ENCODE measurements at regions not wholly inside any gene's neighbourhood (a gene's known extent, or its start where the extent isn't known, plus 50 kb on each side); places are given as distances from the start of the nearest gene placed in this dataset.

DNA sequence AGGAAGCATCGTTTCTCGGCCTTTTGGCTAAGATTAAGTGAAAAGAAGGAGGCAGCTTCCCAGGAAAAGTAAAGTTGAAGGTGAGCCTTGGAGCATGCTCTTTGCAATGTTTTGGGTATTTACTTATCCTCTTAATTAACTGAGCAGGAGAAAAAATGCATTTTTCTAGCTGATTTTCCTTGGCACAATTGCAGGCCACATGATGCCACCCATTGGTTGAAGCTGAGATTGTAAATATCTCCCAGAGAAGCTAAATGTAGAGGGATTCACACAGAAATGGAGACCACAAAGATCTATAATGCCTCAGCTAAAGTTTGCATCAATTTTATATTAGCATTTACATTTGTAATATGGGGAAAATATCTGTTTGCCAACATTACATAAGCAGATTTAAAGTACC lies 294.1 kb downstream of the KCNS3 start:
- no peak for DNase-seq

DNA sequence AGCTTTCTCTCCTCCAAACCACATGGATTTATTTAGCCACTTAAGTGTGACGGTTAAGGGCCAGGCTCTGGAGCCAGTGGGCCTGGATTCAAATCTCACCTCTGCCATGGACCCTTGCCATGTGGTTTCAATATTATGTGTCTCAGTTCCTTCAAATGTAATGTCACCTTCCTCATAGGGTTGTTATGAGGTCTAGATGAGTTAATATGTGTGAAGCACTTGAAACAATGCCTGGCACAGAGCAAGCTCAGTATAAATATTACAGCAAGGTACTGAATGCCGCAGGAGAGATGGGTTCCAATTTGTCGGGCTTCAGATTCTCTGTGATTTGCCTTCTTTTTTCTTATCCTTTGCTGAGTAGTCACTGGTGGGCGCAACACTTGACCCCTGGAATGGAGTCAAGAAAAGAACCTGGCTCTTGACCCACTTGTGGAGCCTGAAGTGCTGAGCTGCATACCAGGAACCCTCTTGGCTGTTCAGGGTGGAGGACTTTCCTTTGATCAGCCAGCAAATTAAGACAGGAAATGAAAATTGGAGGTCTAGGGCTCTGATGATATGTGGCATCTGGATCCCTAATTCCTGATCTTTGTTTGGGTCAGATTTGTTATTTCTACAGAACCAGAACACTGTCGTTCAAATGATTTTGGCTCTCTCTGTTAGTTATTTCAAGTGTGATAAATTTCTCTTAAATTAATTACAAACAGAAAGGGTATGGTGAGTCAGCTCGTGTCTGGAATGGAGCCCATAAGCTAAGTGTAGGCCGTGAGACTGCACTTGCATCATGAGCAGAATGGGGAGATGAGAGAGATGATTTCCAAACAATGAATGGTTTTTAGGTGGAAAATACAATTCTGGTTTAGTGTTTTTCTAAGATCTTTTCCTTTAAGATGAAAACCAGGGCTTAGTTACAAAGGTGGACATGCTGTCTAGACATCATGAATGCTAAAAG lies 293.0 kb downstream of the KCNS3 start:
- DNase-seq = peak; percentile 16

DNA sequence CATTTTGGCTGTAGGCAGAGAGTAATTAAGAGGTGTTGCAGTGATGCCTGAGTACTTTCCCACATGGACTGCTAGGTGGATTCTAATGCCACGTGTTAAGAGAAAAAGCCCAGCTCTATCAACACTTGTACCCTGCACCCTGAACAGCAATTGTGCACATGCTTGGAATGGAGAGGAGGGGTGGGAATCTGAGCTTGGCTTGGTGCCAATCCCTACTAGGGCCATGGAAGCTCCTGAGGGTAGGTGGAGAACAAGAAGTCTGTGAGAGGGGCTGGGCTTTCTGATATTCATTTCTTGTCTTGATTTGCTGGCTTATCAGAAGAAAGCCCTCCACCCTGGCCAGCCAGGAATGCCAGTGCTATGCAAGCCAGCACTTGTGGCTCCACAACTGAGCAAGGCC lies 292.2 kb downstream of the KCNS3 start:
- DNase-seq = no peak

DNA sequence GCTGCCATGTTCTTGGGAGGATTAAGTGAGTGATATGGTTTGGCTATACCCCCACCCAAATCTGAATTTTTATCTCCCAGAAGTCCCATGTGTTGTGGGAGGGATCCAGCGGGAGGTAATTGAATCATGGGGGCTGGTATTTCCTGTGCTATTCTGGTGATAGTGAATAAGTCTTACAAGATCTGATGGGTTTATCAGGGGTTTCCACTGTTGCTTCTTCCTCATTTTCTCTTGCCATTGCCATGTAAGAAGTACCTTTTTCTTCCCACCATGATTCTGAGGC lies 291.4 kb downstream of the KCNS3 start:
- DNase-seq = no peak

DNA sequence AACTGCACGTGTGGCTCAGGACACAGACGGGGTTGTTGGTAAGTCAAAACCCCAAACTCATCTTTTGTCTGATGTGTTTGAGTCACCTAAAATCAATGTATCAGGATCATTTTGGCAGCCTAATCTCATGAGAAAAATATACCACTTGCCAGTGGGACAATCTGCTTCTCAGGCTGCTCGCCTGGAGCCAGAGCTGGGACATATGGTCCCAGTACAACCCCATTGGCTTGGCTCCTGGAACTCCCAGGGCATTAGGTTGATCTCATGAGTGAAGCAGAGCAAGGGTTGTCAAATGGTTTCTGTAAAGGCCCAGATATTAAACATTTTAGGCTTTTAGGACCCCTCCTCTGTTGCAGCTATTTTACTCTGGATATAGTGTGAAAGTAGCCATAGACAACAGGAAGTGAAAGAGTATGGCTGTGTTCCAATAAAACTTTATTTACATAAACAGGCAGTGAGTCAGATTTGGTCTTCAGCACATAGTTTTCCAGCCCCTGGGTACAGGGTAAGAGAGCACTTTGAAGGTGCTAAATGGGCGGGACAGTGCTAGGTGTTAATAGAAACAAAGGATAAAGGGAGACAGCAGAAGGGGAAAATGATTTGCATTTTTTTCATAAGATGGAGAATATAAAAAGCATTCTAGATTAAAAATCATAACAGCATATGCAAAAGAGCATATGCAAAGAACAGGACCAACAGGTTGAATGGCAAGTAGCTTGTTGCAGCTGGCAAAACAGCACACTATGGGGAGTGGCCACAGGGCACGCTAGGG lies 290.8 kb downstream of the KCNS3 start:
- DNase-seq = no peak

DNA sequence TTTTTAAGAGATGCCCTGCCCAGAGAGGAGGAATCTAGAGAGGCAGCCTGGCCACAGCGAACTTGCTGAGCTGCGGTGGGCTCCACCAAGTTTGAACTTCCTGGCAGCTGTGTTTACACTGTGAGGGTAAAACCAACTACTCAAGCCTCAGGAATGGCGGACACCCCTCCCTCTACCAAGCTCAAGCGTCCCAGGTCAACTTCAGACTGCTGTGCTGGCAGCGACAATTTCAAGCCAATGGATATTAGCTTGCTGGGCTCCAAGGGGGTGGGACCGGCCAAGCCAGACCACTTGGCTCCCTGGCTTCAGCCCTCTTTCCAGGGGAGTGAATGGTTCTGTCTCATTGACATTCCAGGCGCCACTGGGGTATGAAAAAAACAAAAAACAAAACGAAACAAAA lies 289.4 kb downstream of the KCNS3 start:
- DNase-seq = no peak

DNA sequence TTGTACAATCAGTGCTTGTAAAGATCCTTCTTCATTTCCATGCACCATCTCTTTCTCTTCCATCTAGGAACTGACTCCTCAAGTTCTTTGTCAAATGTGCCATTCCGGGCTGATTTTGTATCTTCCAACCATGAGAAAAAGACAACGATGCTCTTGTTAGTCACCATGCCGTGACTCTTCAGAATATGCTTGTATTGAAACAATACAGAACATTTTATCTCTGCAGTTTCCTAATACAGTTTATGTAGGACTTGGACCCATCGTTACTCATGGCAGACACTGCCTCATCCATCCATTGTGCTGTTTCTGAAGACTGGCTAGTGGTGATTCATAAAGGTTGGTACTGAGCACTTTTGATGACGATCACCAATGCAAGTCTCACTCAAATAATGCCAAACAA lies 283.2 kb downstream of the KCNS3 start:
- DNase-seq = no peak

DNA sequence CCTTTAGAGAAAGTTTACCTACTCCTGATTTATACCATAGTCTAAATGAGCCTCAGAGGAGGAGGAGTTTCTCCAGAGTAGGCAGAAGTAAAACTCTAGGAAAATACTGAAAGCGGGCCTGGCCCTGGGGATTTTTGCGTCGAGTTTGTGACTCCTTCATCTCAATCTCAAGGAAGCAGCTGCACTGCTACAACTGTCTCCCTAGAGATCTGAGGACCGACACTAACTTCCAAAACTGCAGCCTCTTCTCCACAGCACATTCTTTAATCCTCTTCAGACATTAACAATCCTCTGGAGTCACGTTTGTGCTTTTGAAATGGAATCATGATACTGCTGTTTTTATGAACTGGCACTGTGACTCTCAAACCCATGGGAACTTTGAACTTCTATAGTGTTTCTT lies 281.4 kb downstream of the KCNS3 start:
- no peak for DNase-seq

DNA sequence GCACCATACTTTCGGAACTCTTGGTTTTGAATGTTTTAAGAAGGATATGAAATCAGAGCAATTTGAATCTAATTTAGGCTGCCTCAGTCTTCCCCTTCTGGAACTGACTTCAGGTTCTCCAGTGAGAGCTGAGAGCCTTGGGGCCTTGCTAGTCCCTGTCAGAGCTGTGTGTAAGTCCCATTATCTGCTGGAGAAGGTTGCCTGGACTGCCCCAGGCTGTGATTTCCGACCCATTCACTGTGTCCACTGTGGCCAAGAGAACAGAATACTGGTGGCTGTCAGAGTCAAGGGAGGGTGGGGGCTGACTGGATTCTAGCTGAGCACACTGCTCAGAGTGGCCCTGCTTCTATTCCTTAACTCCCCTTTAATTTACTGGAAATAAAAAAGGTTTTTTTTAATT lies 278.0 kb downstream of the KCNS3 start:
- DNase-seq = no peak

DNA sequence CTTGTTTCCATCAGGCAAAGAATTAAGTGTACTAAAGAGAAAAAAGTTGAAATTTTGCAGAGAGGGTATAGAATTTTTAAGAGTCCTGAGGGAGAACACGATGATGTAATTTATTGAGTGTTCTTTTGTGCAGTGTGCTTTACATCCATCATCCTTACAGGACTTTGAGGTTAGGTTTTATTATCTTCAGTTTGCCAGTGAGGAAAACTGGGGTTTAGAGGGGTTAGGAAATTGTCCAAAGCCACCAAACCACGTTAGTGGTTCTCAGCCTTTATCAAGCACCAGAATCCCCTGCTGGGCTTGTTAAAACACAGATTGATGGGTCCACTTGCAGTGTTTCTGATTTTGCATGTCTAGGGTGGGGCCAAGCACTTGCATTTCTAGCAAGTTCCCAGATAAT lies 277.5 kb downstream of the KCNS3 start:
- no peak for DNase-seq

DNA sequence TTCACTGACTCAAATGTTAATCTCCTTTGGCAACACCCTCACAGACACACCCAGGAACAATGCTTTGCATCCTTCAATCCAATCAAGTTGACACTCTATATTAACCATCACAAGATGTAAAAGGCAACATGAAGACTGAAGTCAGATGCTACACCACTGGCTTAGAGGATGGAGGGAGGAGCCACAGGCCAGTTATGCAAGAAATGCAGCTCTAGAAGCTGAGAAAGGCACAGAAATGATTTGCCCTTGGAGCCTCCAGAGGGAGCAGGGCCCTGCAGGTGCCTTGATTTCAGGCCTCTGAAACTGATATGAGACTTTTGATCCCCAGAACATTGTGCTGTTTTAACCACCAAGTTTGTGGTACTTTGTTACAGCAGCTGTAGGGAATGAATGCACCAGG lies 276.3 kb downstream of the KCNS3 start:
- no peak for DNase-seq

DNA sequence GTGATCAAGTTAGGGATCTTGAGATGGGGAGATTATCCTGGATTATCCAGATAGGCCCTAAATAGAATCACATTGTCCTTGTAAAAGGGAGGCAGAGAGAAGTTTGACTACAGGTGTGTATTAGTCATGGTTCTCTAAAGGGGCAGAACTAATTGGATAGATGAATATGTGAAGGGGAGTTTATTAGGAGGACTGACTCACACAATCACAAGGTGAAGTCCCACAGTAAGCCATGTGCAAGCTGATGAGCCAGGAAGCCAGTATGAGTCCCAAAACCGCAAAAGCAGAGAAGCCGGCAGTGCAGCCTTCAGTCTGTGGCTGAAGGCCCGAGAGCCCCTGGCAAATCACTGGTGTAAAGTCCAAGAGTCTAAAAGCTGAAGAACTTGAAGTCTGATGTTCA lies 275.8 kb downstream of the KCNS3 start:
- no peak for DNase-seq

DNA sequence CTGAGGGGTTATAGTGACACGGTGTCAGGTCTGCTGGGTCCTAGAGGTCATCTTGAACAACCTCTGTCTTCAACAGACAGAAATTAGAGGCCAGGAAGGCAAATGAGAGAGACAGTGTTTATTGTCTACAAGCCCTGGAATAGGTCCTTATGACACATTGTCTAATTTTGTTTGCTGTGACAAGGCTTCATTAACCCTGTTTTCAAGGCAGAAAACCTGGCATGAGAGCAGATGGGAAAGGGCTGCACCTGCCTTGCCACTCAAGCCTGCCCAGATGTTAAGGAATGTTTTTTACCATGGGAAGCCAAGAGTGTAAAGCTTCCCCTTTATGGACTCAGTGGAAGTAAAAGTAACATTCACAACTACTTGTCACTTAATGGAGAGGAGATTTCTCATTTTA lies 275.3 kb downstream of the KCNS3 start:
- DNase-seq = no peak

DNA sequence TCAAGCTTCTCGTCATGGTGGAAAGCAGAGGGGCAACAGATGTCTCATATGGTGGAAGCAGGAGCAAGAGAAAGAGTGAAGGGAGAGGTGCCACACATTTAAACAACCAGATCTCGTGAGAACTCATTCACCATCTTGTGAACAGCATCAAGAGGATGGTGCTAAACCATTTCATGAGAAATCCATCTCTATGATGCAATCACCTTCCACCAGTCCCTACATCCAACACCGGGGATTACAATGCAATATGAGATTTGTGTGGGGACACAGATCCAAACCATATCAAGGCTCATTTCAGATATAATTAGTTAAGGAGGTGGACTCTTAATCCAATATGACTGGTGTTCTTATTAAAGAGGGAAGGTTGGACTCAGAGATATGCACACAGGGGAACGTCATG lies 272.8 kb downstream of the KCNS3 start:
- no peak for DNase-seq

DNA sequence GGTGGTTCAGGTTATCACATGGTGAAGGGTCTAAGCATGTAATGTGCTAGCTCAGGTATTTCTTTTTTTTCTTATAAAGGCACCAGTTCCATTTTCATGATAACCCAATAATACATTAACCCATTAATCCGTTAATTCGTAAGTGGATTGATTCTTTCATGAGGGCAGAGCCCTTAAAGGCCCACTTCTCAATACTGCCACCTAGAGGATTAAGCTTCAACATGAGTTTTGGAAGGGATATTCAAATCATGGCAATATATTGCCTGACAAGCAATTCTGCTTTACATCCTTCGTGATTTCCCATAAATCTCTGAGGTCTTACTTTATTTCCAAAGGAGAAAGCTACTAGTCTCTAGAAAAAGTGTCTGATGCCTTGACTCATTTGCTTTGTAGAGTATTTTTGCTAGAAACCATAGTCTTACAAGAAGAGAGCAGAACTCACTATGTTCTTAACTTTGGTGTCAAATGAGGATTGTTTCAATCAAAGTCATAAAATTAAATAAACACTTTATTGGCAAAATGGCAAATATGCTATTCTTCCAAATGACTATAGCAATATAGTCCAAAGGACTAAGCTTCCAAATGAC lies 271.3 kb downstream of the KCNS3 start:
- peak; percentile 48 for DNase-seq

DNA sequence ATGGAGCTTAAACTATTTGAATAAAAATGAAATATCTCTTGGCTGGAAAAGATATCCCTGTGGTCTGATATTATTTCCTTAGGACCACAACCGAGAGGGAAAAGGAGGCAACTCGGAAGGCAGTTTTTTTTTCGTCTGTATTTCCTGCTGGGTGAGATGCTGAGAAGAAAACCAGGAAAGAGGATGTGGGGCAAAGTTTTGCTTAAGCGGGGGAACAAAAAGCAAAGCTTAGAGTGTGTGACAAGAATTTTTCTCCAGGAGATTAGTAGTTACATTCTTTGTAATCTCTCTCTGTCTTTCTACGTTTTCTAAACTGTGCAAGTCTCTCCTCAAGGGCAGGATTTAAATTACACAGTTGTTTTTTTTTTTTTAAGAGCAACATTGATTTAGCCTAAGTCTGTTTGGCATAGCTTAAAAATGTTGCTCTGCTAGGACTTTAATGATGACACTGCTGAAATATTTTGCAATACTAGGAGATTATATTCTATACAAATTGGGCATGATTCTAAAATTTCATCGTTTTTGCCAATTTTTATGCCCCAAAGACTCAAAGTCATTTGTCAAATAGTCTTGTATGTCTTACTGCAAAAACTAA lies 258.5 kb downstream of the KCNS3 start:
- no peak for DNase-seq

DNA sequence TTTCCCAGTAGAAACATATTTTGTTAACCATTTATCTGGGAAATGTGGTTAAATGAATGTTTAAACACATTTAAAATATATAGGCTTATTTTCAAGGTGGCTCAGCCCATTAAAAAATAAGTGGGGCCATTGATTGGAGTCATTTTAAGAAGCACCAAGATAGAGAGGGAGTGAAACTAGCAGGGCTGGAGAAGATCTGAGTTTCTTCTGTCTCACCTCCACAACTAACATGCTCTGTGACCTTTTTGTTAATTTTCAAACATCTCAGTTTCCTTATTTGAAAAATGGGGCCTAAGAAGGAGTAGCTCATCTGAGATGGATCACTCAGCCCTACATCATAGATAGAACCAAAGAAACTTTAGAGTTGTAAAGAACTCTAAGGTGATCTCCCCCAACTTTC lies 254.8 kb downstream of the KCNS3 start:
- no peak for DNase-seq

DNA sequence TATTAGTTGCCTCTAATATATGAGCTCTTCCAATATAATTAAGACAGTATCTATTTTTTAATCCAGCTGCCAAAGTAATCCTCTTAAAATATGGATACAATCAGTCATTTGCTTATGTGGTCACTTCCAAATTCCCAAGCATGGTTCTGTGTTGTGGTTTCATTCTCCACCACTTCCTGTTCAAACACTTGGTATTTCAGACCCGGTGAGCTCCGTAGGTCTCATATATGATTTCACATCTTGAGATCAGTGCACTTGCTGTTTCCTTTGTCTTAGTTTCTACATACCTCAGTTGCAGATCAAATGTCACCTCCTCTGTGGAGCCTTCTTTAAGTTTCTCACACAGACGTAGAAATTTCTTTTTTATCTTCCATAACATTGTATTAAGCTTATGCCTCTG lies 254.2 kb downstream of the KCNS3 start:
- peak; percentile 54 for DNase-seq

DNA sequence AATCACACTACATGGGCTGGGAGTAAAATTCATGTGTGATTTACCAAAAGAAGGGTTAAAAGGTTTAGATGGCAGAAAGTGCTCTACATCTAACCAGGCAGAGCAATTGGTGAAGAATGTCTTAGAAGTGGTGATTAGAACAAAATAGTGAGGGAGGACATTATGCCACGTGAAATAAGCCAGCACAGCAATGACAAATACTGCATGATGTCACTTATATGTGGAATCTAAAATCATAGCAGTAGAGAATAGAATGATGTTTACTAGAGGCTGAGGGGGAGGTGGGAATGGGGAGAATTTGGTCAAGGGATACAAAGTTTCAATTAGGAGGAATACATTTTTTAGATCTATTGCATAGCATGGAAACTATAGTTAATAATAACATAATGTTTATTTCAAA lies 253.3 kb downstream of the KCNS3 start:
- no peak for DNase-seq

DNA sequence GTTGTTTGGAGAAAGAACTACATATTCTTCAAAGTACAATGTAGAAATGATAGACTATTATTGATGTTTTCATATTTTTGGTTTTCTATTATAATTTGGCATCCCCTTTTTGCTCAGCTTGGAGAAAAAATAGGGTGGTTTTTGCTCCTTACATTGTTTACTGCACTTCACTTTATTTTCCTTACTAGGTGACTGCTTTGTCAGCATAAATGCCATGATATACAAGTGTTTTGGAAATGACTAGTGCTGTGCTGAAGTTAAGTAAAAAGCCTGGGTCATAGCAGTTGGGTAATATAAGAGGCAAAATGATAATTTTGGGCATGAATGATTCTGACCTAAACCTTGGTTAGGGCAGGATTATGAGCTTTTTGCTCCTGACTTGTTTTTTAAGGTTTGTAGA lies 250.9 kb downstream of the KCNS3 start:
- no peak for DNase-seq

DNA sequence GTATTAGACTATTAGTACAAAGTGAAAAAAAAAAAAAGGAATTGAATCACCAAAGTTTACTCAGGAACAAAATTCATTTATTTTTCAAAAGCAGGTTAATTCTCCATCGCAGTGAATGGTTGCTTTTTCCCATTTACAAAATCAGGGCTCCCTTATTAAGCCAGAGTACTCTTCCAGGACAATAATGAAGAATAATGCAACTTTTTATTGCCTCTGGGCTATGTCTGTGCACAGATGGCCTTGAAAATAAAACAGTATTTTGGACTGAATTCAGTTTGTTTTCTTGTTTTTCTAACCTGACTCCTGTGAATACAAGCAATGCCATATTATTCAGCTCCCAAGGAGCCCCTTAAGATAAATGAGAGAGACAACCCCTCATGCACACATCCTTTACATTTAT lies 246.8 kb downstream of the KCNS3 start:
- no peak for DNase-seq

DNA sequence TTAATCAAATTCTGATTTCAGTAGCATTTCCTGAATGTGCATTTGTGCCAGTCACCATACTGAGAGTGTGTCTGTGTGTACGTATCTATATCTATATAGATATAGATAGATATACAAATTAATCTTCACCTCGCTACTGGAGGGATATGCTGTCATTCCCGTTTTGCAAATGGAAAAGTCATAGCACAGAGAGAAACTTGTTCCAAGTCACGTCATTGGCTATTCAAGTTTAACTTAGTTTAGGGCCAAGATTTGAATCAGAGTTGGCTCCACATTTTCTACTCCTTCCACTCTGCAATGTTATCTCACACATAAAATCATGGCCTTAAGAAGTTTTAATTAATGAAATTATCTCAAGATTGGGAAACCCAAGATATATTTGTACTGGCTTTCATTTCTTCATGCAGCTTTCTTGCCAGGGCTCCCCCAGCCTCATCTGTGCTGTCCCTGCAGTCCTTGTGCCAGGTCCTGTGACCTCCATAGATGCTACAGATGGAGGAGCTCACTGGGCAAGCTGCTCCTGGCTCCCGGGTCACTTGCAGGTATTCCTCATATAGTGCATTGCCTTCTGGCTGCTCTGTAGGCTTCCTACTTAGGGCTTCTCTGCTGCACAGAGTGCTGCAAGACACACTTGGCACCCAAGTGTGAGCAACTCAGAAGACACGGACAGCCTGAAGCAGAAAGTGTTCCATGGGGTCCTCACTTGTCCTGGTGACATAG lies 245.8 kb downstream of the KCNS3 start:
- no peak for DNase-seq

DNA sequence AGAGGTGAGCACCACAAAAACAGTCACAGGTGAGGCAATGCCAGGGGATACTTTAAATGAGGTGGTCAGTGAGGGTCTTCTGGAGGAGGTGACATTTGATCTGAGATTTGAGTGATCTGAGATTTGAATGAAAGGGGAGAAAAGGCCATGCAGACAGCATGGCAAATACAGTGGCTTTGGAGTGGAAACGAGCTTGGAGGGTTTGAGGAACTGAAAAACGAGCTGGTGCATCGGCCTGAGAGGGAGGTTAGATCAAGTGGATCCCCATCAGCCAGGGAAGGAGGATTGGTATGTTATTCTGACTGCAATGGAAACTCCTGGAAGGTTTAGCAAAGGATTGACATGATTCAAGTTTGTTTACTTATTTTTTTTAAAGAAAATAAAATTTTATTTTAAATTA lies 245.1 kb downstream of the KCNS3 start:
- DNase-seq = no peak
